ENCODE measurements at regions not wholly inside any gene's neighbourhood (a gene's known extent, or its start where the extent isn't known, plus 50 kb on each side); places are given as distances from the start of the nearest gene placed in this dataset.

GRCh38 chr4:127239902-127240763 is 392.6 kb upstream of the INTU start:
- dilution Hi-C loops (cut with MboI; ENCODE audit: extremely low pct_ligation_motif_present, low sequenced_read_pairs), result no loop called here
- H4K20me1 ChIP-seq (replicated peaks; ENCODE audit: control insufficient read depth, extremely low read depth, insufficient read depth, low read length), result no peaks in the 10 kb centered on the region
- H3K4me1 ChIP-seq (ENCODE audit: control insufficient read depth, extremely low read depth, insufficient read depth, low read length), result no peaks in the 10 kb centered on the region
- FAIRE-seq (no peak), DNase-seq (ENCODE audit: low read depth, low spot score) (no peak)
- H3K4me3 ChIP-seq (replicated peaks in 1 of 3; ENCODE audit: insufficient read depth in 1 of 3, low read depth in 1 of 3, low read length in 3 of 3), result no peak overlapping the region
- no peak overlapping the region for H3K9ac ChIP-seq (replicated peaks; ENCODE audit: extremely low read depth, insufficient read depth, low read length)
- CTCF ChIA-PET, result no interaction called here
- H3K27ac ChIP-seq (ENCODE audit: insufficient read depth, low read depth, low read length), result no peak overlapping the region
- no TSS peak for BruUV-seq (replicated peaks)
- no peak overlapping the region for H2AFZ ChIP-seq (ENCODE audit: low read depth, low read length)
- POLR2A ChIA-PET, result no interaction called here
- no peaks in the 10 kb centered on the region for H3K27me3 ChIP-seq (ENCODE audit: control insufficient read depth in 2 of 2, insufficient read depth in 2 of 2, low read length in 2 of 2)
- H3K9me1 ChIP-seq (replicated peaks; ENCODE audit: control insufficient read depth, extremely low read depth, insufficient read depth, low read length), result no peaks in the 10 kb centered on the region
- no peaks in the 10 kb centered on the region for H3K36me3 ChIP-seq (ENCODE audit: control insufficient read depth in 2 of 2, extremely low read depth in 1 of 2, insufficient read depth in 2 of 2, low read length in 2 of 2)
- peaks cover 3% of the 10 kb centered on the region for H3K9me3 ChIP-seq (replicated peaks; ENCODE audit: control insufficient read depth, insufficient read depth, low read length)
- H3K4me2 ChIP-seq (ENCODE audit: insufficient read depth, low read length), result no peak overlapping the region
- H3K79me2 ChIP-seq (ENCODE audit: control insufficient read depth, insufficient read depth, low read length), result no peaks in the 10 kb centered on the region
- intact Hi-C loops (cut with micrococcal nuclease), result no loop called here
- TF ChIP-seq POLR2AphosphoS5 (IDR thresholded peaks at IDR 0.05; ENCODE audit: insufficient read depth, low read depth, low read length), result no peak
- TF ChIP-seq POLR2A (IDR thresholded peaks at IDR 0.05; ENCODE audit: low read depth, low read length), result no peak
- no peak for TF ChIP-seq EZH2 (IDR thresholded peaks at IDR 0.05; ENCODE audit: borderline replicate concordance, low read depth, low read length, severe bottlenecking)
- no peak for TF ChIP-seq FOS (IDR thresholded peaks at IDR 0.05; ENCODE audit: borderline replicate concordance, insufficient read depth, low read length)
- TF ChIP-seq JUN (IDR thresholded peaks at IDR 0.05; ENCODE audit: borderline replicate concordance, insufficient read depth, insufficient read length, low read depth), result no peak
- no peak for TF ChIP-seq GATA2 (IDR thresholded peaks at IDR 0.05; ENCODE audit: insufficient read depth, insufficient read length, low read depth, low read length)
- no peak for TF ChIP-seq MAX (IDR thresholded peaks at IDR 0.05; ENCODE audit: insufficient read depth, insufficient read length)
- TF ChIP-seq MYC (IDR thresholded peaks at IDR 0.05; ENCODE audit: low read depth, low read length), result no peak
- no peak for TF ChIP-seq CTCF (IDR thresholded peaks at IDR 0.05; ENCODE audit: extremely low read depth in 1 of 2, insufficient read depth in 1 of 2, low read depth in 1 of 2, low read length in 2 of 2)
